CD14-positive monocyte (primary cell): ENCODE measurements at regions not wholly inside any gene's neighbourhood (a gene's known extent, or its start where the extent isn't known, plus 50 kb on each side); places are given as distances from the start of the nearest gene placed in this dataset.

ENCODE experiments used
- DNase-seq, 3 donors: peaks; one replicate each; pipeline ENCODE4 v3.0.0-alpha.2; 2011 to 2022
- H2AFZ ChIP-seq: 2 replicates; pipeline ENCODE4 v1.6.0; 2012; ENCODE audit warnings: mild to moderate bottlenecking, low read depth, low read length, inconsistent platforms; ENCODE audit not compliant: insufficient read depth, poor library complexity, severe bottlenecking
- H3K27ac ChIP-seq, 2 donors: 1 replicate in 1 of 2; 2 replicates in 1 of 2; pipeline ENCODE4 v1.5.1; 2012 to 2013; ENCODE audit warnings: low read length in 2 of 2, control low read depth in 1 of 2, inconsistent platforms in 1 of 2, low read depth in 1 of 2, mild to moderate bottlenecking in 1 of 2
- H3K27me3 ChIP-seq, 2 donors: one replicate each; pipeline versions ENCODE4 v1.6.0 to v1.6.1; 2011 to 2013; ENCODE audit warnings: low read length in 2 of 2; ENCODE audit not compliant: control insufficient read depth in 2 of 2, insufficient read depth in 2 of 2
- H3K36me3 ChIP-seq, 2 donors: replicated peaks in 1 of 2; 1 replicate in 1 of 2; 2 replicates in 1 of 2; pipeline versions ENCODE4 v1.5.1 to v1.6.1; 2012 to 2013; ENCODE audit warnings: low read length in 2 of 2, control low read depth in 1 of 2, inconsistent platforms in 1 of 2, mild to moderate bottlenecking in 1 of 2; ENCODE audit not compliant: insufficient read depth in 2 of 2, control insufficient read depth in 1 of 2
- H3K4me1 ChIP-seq, 2 donors: 1 replicate in 1 of 2; 2 replicates in 1 of 2; pipeline versions ENCODE4 v1.5.1 to v1.6.1; 2012 to 2013; ENCODE audit warnings: low read length in 2 of 2, control low read depth in 1 of 2, inconsistent platforms in 1 of 2, mild to moderate bottlenecking in 1 of 2, moderate library complexity in 1 of 2; ENCODE audit not compliant: insufficient read depth in 2 of 2, control insufficient read depth in 1 of 2
- H3K4me2 ChIP-seq: replicated peaks from 2 replicates; pipeline ENCODE3; 2012; ENCODE audit warnings: low read length, moderate library complexity, mild to moderate bottlenecking; ENCODE audit not compliant: poor library complexity, severe bottlenecking; ENCODE audit errors: extremely low read depth
- H3K4me3 ChIP-seq, 3 experiments: fragments of 200-600 bp in 1 of 3; sonication (generic) in 1 of 3; replicated peaks in 1 of 3; 1 replicate in 2 of 3; 2 replicates in 1 of 3; pipeline ENCODE4 v1.5.1; 2011 to 2013; ENCODE audit warnings: low read length in 3 of 3, mild to moderate bottlenecking in 3 of 3, control low read depth in 2 of 3, low read depth in 2 of 3, inconsistent platforms in 1 of 3, moderate library complexity in 1 of 3
- H3K79me2 ChIP-seq: 2 replicates; pipeline ENCODE4 v1.6.0; 2012; ENCODE audit warnings: mild to moderate bottlenecking, control low read depth, inconsistent platforms, low read length, moderate library complexity; ENCODE audit not compliant: insufficient read depth
- H3K9ac ChIP-seq: 2 replicates; pipeline ENCODE4 v1.6.0; 2017; ENCODE audit warnings: low read length, mild to moderate bottlenecking; ENCODE audit not compliant: insufficient read depth, poor library complexity, severe bottlenecking
- H3K9me3 ChIP-seq, 2 donors: replicated peaks in 1 of 2; 1 replicate in 1 of 2; 2 replicates in 1 of 2; pipeline versions ENCODE4 v1.5.1 to v1.6.1; 2012 to 2013; ENCODE audit warnings: low read length in 2 of 2, control low read depth in 1 of 2; ENCODE audit not compliant: control insufficient read depth in 1 of 2, insufficient read depth in 1 of 2
- H4K20me1 ChIP-seq: 2 replicates; pipeline ENCODE4 v1.6.0; 2012; ENCODE audit warnings: mild to moderate bottlenecking, low read length, control low read depth, moderate library complexity; ENCODE audit not compliant: insufficient read depth
- H3K27ac Mint-ChIP-seq, 7 donors: one replicate each; pipeline ENCODE4 v1.8.0; 2020; ENCODE audit warnings: mild to moderate bottlenecking in 7 of 7, mixed read lengths in 7 of 7, moderate library complexity in 6 of 7, inconsistent platforms in 2 of 7
- H3K27me3 Mint-ChIP-seq, 3 donors: one replicate each; pipeline ENCODE4 v1.8.0; 2021 to 2022; ENCODE audit warnings: low read depth in 3 of 3, mild to moderate bottlenecking in 3 of 3, mixed read lengths in 3 of 3, moderate library complexity in 3 of 3, inconsistent platforms in 1 of 3
- H3K36me3 Mint-ChIP-seq, 2 donors: one replicate each; pipeline ENCODE4 v1.8.0; 2020; ENCODE audit warnings: mixed read lengths in 2 of 2, inconsistent platforms in 1 of 2, mild to moderate bottlenecking in 1 of 2
- H3K4me1 Mint-ChIP-seq: one replicate; pipeline ENCODE4 v1.8.0; 2020; ENCODE audit warnings: mild to moderate bottlenecking, mixed read lengths
- H3K4me3 Mint-ChIP-seq, 2 donors: one replicate each; pipeline ENCODE4 v1.8.0; 2020; ENCODE audit warnings: mild to moderate bottlenecking in 2 of 2, mixed read lengths in 2 of 2, moderate library complexity in 1 of 2
- H3K9me3 Mint-ChIP-seq, 7 donors: one replicate each; pipeline ENCODE4 v1.8.0; 2020 to 2022; ENCODE audit warnings: mixed read lengths in 7 of 7, mild to moderate bottlenecking in 6 of 7, moderate library complexity in 6 of 7, inconsistent platforms in 2 of 7
- CTCF ChIP-seq: fragments of 200-600 bp; IDR thresholded peaks from one replicate; pipeline ENCODE4 v1.8.0; 2022; ENCODE audit warnings: antibody characterized with exemption, mild to moderate bottlenecking
- WGBS: methylation state at CpG from one replicate; pipeline ENCODE4 v1.1.5; 2013; ENCODE audit warnings: missing lambda C conversion rate; ENCODE audit not compliant: insufficient coverage; 5-methylcytosine and 5-hydroxymethylcytosine counted together
- intact Hi-C, 2 donors: fragments of 100-400 bp; cut with micrococcal nuclease; formaldehyde crosslinking; loops; one replicate each; pipeline versions ENCODE4 v1.15.0 to v1.15.1; 2023

- Histone ChIP-seq H3K9ac (no peak overlapping the region), H3K36me3 (no peaks in the 10 kb centered on the region)
These were observed 144.6 kb upstream of the SMARCAD1 start for GRCh38 chr4:94063084-94063483.

GRCh38 chr4:94068753-94069719 is 138.6 kb upstream of the SMARCAD1 start:
- H3K4me2 ChIP-seq = no peak overlapping the region
- Mint-ChIP-seq H3K27ac (no peak overlapping the region), H3K9me3 (peaks cover 0 to 6% (median 3%) of the 10 kb centered on the region in 7 donors), H3K4me1 (no peaks in the 10 kb centered on the region), H3K36me3 (no peaks in the 10 kb centered on the region), H3K27me3 (no peaks in the 10 kb centered on the region), H3K4me3 (no peak overlapping the region)
- WGBS = 91% methylated on average over 5 of the region's 8 CpGs
- no peaks in the 10 kb centered on the region for H3K9me3 ChIP-seq
- H2AFZ ChIP-seq = no peak overlapping the region
- no peaks in the 10 kb centered on the region for H3K79me2 ChIP-seq
- no peaks in the 10 kb centered on the region for H3K36me3 ChIP-seq
- no peak overlapping the region for H3K9ac ChIP-seq
- H3K27me3 ChIP-seq = no peaks in the 10 kb centered on the region
- H3K4me1 ChIP-seq = no peaks in the 10 kb centered on the region
- no peak for TF ChIP-seq CTCF
- intact Hi-C loops = no loop called here
- no peaks in the 10 kb centered on the region for H4K20me1 ChIP-seq
- H3K4me3 ChIP-seq = no peak overlapping the region
- DNase-seq = no peak
- no peak overlapping the region for H3K27ac ChIP-seq

More at GRCh38 chr4:94063084-94063483, 144.6 kb upstream of the SMARCAD1 start:
- Mint-ChIP-seq H3K36me3 (no peaks in the 10 kb centered on the region), H3K27me3 (no peaks in the 10 kb centered on the region), H3K27ac (no peak overlapping the region), H3K4me1 (no peaks in the 10 kb centered on the region), H3K4me3 (no peak overlapping the region), H3K9me3 (peaks cover 0 to 6% (median 3%) of the 10 kb centered on the region in 7 donors)
- Histone ChIP-seq H2AFZ (no peak overlapping the region), H3K4me3 (no peak overlapping the region), H3K27me3 (no peaks in the 10 kb centered on the region), H3K9me3 (no peaks in the 10 kb centered on the region), H4K20me1 (no peaks in the 10 kb centered on the region), H3K4me1 (no peaks in the 10 kb centered on the region), H3K27ac (no peak overlapping the region), H3K4me2 (no peak overlapping the region), H3K79me2 (no peaks in the 10 kb centered on the region)
- 100% methylated on average over 3 of the region's 4 CpGs for WGBS
- no peak for TF ChIP-seq CTCF
- no peak for DNase-seq
- intact Hi-C loops = no loop called here
